Right forelimb (tissue), 1 donor: ENCODE measurements at regions not wholly inside any gene's neighbourhood (a gene's known extent, or its start where the extent isn't known, plus 50 kb on each side); places are given as distances from the start of the nearest gene placed in this dataset.
"Not testable (repeated sequence)": the region's sequence is repeated elsewhere in the genome, so short reads cannot be mapped to it uniquely, and the experiment has no call there.

Source experiments
- DNase-seq: peaks from one replicate; pipeline ENCODE4 v3.0.0-alpha.2; 2018

DNA sequence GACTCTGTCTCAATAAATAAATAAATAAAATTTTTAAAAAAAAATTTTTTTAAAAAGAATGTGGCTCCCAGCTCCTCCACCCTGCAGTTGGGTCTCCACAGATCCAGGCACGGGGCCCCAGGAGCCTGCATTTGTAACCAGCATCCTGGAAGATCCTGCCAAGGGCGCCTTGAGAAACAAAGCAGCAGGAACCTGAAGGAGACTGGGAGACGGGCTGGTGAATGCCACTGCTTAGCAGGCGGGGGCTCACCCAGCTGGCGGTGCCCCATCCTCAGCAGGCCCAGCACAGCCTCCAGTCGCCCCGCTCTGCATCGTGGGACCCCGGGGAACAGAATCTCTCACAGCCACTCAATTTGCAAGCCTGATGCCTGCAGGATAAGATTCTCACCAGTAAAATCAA, 187.5 kb upstream of the SALL3 start:
- no peak for DNase-seq

DNA sequence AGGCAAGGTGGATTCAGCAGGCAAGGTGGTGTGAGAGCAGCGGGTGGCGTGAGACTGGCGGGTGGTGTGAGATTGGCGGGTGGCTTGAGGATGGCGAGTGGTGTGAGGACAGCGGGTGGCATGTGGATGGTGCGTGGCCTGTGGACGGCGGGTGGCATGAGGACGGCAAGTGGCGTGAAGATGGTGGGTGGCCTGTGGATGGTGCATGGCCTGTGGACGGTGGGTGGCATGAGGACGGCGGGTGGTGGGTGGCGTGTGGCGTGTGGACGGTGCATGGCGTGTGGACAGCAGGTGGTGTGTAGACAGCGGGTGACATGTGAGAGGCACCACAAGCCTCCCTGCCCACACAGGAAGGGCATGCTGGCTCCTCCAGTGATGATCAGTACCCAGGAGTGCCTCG, 186.9 kb upstream of the SALL3 start:
- no peak for DNase-seq

DNA sequence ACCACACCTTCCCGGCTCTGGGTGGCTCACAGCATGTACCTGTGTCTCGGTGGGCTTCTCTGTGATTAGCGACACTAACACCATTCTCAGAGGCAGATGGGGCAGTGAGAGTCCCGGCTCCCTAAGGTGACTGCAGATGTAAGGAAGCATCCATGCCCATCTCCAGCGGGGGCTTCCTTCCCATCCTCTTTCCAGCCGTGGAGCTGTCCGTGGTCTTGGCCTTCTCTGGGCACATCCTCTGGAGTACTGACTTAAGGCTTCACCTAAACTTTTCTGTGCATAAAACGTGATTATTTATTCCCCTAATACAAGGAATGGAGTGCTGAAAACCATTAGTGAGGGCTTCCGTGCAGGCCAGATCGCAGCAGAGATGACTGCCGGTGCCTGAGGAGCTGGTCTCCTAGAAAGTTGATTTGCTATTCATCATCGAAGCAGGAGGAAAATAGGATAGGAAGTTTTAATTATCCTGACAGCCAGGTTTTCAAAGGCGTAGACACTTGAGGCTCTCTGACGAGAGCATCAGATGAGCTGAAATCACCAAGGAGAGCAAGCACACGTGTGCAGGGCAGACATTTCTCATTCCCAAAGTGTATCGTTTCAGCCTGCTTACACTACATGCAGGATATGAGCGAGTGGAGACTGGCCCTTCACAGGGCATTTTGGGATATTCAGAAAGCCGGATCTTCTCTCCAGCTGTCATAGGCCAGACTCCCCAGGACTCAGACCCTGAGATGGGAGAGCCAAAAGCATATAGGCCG, 186.1 kb upstream of the SALL3 start:
- no peak for DNase-seq

- DNase-seq = no peak
Measured at GRCh38 chr18:78794071-78794430, 185.6 kb upstream of the SALL3 start.

DNA sequence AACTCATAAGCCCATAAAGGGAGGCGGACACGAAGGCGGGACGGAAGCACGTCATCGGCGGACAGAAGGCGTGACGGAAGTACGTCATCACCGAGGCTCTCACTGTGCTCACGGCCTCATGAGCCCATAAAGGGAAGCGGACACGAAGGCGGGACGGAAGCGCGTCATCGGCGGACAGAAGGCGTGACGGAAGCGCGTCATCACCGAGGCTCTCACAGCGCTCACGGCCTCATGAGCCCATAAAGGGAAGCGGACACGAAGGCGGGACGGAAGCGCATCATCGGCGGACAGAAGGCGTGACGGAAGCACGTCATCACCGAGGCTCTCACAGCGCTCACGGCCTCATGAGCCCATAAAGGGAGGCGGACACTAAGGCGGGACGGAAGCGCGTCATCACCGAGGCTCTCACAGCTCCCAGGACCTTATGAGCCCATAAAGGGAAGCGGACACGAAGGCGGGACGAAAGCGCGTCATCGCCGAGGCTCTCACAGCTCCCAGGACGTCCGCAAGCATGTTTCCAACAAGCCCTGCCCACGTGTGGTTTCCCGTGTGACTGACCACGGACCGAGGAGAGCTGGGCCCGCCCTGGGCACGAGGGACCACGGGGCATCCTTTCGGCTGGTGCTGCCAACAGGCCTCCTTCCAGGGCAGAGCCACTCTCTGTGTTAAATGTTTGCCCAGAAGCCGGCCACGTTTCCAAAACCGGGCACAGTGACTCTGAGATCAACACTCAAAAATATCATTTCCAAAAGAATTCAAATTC, 182.7 kb upstream of the SALL3 start:
- DNase-seq = no peak

DNA sequence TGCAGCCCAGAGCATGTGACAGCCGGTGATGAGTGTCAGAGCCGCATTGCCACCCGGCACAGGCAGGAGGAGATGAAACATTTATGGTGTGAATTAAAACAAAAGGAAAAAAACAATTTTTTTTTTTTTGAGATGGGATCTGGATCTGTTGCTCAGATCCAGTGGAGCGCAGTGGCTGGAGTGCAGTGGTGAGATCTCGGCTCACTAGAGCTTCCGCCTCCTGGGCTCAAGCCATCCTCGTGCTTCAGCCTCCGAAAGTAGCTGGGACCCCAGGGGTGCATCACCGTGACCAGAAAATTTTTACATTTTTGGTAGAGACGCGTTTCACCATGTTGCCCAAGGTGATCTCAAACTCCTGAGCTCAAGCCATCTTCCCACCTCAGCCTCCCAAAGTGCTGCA, 182.1 kb upstream of the SALL3 start:
- DNase-seq = no peak

DNA sequence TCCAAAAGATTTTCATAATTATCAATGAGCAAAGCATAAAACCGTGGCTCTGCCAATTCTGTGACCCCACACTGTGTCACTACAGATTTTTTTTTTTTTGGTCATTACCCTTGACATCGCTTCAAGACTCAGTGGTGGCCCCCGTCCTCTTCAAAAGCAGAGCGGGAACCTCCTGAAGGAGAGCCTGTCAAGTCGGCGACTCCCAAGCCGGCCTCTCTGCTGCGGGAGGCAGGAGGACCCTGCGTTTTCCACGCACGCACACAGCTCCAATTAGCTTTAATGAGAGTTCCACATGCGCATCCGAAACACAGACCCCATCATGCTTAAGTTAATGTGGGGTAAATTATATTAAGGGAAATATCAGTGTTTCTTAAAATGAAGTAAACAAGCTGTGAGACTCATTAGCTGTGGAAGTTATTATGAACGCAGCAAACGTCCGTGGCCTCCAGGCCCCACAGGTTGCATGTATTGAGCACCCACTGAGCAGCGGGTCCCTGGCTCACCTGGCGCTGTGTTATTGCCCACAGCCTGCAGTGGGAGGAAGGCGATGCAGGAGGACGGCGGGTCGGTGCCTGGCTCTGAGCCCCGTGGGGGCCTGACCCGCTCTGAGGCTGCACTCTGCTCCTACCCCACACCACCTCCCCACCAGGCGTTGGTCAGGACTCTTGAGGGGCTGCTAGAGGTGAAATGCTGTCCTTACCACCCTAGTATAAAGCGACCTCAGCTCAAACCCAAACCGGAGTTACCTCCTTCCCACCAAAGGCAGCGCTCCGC, 181.0 kb upstream of the SALL3 start:
- DNase-seq = no peak

DNA sequence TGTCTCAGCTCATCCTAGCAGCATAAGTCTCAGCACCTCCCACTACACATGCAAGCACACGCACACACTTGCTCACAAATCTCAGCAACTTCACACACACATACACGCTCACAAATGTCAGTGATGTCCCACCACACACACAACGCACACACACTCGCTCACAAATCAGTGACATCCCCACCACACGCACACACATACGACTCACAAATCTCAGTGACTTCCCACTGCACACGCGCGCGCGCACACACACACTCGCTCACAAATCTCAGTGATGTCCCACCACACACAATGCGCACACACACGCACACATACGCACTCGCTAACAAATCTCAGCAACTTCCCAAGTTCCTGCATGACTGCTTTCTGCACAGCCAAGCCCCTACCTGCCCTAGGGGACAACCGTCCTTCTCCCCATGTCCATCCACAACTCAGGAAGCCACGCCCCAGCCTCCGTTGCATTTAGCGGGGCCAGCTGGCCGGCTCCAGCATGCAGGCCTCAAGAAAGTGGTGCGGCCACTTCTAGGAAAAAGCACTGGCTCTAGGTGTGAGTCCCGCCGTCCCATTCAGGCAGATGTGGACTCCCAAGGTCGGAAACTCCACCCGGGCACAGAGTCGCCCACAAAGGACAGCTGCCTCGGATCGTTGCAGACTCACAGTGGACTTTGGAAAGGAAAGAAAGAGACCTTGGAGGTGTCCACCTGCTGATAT, 180.1 kb upstream of the SALL3 start:
- DNase-seq = no peak

DNA sequence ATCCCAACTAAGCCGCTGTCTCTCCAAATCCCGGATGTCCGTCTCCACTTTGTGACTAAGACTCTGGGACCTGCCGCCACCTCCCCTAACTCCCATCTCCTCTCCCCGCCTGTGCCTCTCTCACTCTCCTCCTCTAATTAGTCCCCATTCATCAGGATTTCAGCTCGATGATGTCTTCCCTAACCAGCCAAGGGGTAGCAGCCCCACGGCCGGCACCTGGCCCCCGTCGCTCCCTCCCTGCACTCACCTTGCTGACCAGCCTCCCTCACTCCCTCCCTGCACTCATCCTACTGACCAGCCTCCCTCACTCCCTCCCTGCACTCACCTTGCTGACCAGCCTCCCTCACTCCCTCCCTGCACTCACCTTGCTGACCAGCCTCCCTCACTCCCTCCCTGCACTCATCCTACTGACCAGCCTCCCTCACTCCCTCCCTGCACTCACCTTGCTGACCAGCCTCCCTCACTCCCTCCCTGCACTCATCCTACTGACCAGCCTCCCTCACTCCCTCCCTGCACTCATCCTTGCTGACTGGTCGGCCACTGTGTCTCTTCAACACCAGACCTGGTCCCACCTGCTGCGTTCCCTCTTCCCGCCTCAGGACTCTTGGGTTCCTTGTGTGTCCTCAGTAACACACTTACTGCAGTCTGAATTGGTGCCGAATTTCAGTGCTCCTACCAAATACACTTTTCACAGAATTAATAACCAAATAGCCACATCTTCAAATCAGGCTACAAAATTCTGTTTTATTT, 179.3 kb upstream of the SALL3 start:
- not testable (repeated sequence) for DNase-seq

GRCh38 chr18:78801011-78801410, 178.6 kb upstream of the SALL3 start:
- no peak for DNase-seq

DNA sequence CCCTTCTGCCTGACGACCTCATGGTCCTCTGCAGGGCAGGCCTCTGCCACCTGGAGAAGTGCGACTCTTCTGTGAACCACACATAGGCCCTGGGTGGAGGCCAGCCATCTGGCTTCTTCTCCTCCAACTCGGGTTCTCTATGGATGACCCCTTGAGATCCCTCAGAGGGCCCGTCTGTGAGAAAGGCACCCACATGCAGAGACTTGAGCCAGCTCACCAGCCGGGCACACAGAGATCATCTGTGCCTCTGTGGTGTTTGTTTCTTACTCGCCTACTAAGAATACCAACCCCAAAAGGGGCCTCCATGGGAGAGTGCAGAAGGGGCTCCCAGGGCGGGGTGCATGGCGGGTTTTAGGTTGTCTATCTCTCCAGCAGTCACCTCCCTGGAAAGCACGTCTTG, 176.5 kb upstream of the SALL3 start:
- DNase-seq = no peak

GRCh38 chr18:78804206-78805030, 175.2 kb upstream of the SALL3 start:
- DNase-seq = no peak

- DNase-seq = no peak
Measured at GRCh38 chr18:78805840-78806239, 173.8 kb upstream of the SALL3 start.

DNA sequence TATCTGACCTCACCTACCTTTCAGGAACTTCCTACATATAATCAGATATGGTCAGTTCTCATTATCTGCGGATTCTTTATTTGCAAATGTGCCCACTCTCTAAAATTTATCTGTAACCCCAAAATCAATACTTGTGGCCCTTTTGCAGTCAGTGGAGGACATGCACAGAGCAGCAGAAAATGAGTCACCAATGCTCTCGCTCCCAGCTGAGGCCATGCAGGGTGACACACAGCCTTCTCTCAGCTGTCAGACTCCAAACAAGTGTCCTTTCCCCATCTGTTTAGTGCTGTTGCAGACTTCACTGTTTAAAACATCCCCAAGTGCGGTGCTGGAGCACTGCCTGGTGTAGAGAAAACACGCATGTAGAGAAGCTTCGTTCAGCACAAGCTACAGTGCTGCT, 171.9 kb upstream of the SALL3 start:
- no peak for DNase-seq

DNA sequence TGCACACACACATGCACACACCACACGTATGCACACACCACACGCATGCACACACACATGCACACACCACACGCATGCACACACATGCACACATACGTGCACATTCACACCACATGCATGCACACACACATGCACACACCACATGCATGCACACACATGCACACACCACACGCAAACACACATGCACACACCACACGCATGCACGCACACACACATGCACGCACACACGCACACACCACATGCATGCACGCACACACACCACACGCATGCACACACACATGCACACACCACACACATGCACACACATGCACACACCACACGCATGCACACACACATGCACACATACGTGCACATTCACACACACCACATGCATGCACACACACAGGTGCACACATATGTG, 169.8 kb upstream of the SALL3 start:
- DNase-seq = no peak

DNA sequence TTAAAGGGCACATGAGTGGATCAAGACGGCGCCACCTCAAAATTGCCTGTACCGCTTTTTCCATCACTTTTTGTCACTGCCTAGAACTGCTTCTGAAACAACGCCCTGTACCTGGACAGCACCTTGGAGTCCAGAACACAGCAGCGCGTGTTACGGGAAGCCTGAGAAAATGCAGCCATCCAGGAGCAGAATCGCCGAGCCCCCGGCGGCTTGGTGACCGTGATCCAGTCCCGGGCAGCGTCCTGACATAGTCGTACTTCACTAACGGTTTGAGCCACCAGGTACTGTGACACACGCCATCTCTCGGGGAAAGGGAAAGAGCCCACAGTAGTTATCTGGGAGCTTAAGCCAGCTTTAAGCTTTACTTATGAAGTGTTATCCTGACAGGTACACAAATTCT, 168.9 kb upstream of the SALL3 start:
- no peak for DNase-seq

DNA sequence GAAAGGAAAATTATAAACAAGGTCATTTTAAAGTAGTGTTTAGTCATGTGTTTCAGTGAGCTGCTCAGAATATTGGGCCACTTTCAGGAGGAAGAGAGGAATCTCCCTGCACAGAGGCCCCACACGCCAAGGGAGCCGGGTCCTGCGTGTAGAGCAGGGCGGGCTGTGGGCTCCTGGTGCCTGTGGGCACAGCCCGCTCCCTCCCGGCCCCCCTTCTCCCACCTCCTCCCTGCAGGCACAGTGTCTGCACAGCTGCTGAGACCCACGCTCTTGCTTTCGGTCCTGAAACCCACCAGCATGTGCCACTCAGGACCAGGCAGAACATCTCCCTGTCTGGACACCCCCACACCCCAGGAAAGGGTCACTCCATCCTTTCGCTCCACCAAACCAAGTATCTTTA, 167.6 kb upstream of the SALL3 start:
- no peak for DNase-seq

GRCh38 chr18:78813156-78813555, 166.5 kb upstream of the SALL3 start:
- DNase-seq = no peak

- no peak for DNase-seq
Measured at GRCh38 chr18:78813936-78814710, 165.5 kb upstream of the SALL3 start.

DNA sequence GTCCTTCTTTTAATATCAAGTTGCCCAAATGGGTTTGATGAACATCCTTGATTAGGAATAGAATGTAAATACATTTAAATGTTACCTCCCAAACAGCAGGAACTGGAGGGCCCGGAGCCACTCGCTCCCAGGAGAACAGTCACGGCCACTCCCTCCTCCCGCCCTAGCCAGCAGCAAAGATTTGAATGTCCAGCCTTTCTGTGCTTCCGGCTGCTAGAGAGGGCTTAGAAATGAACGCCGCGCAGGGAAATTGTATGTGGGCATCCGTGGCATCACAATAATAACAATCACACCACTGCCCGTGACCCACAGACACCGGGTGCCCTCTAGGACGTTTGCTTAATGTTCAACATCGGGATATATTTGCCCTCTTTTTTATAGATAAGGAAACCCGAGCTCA, 164.9 kb upstream of the SALL3 start:
- DNase-seq = no peak

GRCh38 chr18:78816114-78816513, 163.5 kb upstream of the SALL3 start:
- DNase-seq = no peak
